Glomerular visceral epithelial cell (primary cell): ENCODE measurements at regions not wholly inside any gene's neighbourhood (a gene's known extent, or its start where the extent isn't known, plus 50 kb on each side); places are given as distances from the start of the nearest gene placed in this dataset.
"Not testable (repeated sequence)": the region's sequence is repeated elsewhere in the genome, so short reads cannot be mapped to it uniquely, and the experiment has no call there.

Experiments
- DNase-seq: peaks from one replicate; pipeline ENCODE4 v3.0.0-alpha.2; 2016; ENCODE audit errors: extremely low spot score

- not testable (repeated sequence) for DNase-seq
Observed at GRCh38 chrX:84858771-84859170, 144.9 kb upstream of the APOOL start.

- peak; percentile 40 for DNase-seq
Observed at GRCh38 chrX:84865113-84865512, 138.6 kb upstream of the APOOL start.

- not testable (repeated sequence) for DNase-seq
Observed at GRCh38 chrX:84870281-84870680, 133.4 kb upstream of the APOOL start.

GRCh38 chrX:84872160-84872771, 131.4 kb upstream of the APOOL start:
- DNase-seq: not testable (repeated sequence)

GRCh38 chrX:84873176-84873575, 130.5 kb upstream of the APOOL start:
- no peak for DNase-seq

GRCh38 chrX:84876876-84877275, 126.8 kb upstream of the APOOL start:
- no peak for DNase-seq

- no peak for DNase-seq
Observed at GRCh38 chrX:84893897-84894296, 109.8 kb upstream of the APOOL start.

- DNase-seq: peak; percentile 10
Observed at GRCh38 chrX:84907324-84907968, 96.2 kb upstream of the APOOL start.

GRCh38 chrX:84909151-84909550, 94.5 kb upstream of the APOOL start:
- DNase-seq: no peak

- DNase-seq: no peak
Observed at GRCh38 chrX:84924624-84925023, 79.1 kb upstream of the APOOL start.

- DNase-seq: no peak
Observed at GRCh38 chrX:84932814-84933213, 70.9 kb upstream of the APOOL start.

- no peak for DNase-seq
Observed at GRCh38 chrX:84933956-84934556, 69.6 kb upstream of the APOOL start.
